T-helper 17 cell (primary cell): ENCODE measurements at regions not wholly inside any gene's neighbourhood (a gene's known extent, or its start where the extent isn't known, plus 50 kb on each side); places are given as distances from the start of the nearest gene placed in this dataset.
"Not testable (repeated sequence)": the region's sequence is repeated elsewhere in the genome, so short reads cannot be mapped to it uniquely, and the experiment has no call there.

Experiments used
- ATAC-seq: fragments of 150-1000 bp; cut with Tn5 transposase; 2 replicates; pipeline ENCODE4 v1.10.0; 2021; ENCODE audit warnings: mild to moderate bottlenecking, moderate library complexity
- DNase-seq, 3 donors: peaks; one replicate each; pipeline versions ENCODE4 v3.0.0 to v3.0.0-alpha.2; 2020 to 2021
- H3K9me3 ChIP-seq: one replicate; pipeline ENCODE4 v1.7.0; 2013; ENCODE audit warnings: low read length, mild to moderate bottlenecking; ENCODE audit not compliant: control insufficient read depth, poor library complexity, severe bottlenecking
- H3K27ac Mint-ChIP-seq: one replicate; pipeline ENCODE4 v1.8.0; 2022; ENCODE audit warnings: mild to moderate bottlenecking, moderate library complexity, mixed read lengths
- H3K27me3 Mint-ChIP-seq: one replicate; pipeline ENCODE4 v1.8.0; 2022; ENCODE audit warnings: mixed read lengths
- H3K36me3 Mint-ChIP-seq: one replicate; pipeline ENCODE4 v1.8.0; 2022; ENCODE audit warnings: low read depth, mixed read lengths
- H3K4me1 Mint-ChIP-seq: one replicate; pipeline ENCODE4 v1.8.0; 2022; ENCODE audit warnings: mild to moderate bottlenecking, mixed read lengths
- H3K4me3 Mint-ChIP-seq: one replicate; pipeline ENCODE4 v1.8.0; 2022; ENCODE audit warnings: mild to moderate bottlenecking, moderate library complexity, mixed read lengths

DNA sequence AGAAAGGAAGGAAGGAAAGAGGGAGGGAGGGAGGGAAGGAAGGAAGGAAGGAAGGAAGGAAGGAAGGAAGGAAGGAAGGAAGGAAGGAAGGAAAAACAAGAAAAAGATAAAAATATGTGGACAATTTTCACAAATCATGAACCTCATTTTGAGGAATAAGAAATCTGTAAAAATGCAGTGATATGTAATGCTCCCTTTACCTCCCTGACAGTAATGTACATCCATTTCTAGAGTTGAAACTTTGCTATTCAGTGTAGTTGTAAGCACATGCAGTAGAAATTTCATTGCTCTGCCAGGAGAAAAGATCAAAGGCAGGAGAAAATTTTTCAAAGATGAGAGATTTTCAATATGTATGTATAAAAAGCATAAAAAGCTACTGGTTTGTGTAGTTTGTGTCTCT, 189.5 kb upstream of the MYO3A start:
- ATAC-seq (no peak), DNase-seq (no peak)
- H3K4me1 Mint-ChIP-seq, result no peaks in the 10 kb centered on the region
- H3K27ac Mint-ChIP-seq, result no peak overlapping the region
- no peaks in the 10 kb centered on the region for H3K9me3 ChIP-seq
- no peaks in the 10 kb centered on the region for H3K36me3 Mint-ChIP-seq
- no peak overlapping the region for H3K4me3 Mint-ChIP-seq
- H3K27me3 Mint-ChIP-seq, result peaks cover 11% of the 10 kb centered on the region

DNA sequence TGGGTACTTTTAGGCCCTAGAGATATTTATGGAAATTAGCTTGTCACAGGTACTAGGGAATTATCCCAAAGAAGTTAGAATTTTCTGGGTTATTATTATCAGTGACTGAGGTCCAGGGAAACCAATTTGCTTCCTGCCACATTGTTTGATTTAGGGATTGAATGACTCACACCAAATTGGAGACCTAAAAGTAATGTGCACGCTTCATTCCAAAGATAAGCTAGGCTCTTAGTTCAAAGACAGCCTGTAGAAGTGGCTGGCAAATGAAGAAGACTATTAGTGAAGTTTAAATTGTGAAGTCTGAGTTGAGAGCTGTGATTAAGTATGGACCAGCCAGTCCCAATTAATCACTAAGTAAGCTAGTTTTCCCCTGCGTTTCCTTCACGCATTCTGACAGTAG, 188.1 kb upstream of the MYO3A start:
- no peaks in the 10 kb centered on the region for H3K4me1 Mint-ChIP-seq
- H3K36me3 Mint-ChIP-seq, result no peaks in the 10 kb centered on the region
- H3K9me3 ChIP-seq, result no peaks in the 10 kb centered on the region
- H3K4me3 Mint-ChIP-seq, result no peak overlapping the region
- no peak for ATAC-seq
- peaks cover 11% of the 10 kb centered on the region for H3K27me3 Mint-ChIP-seq
- H3K27ac Mint-ChIP-seq, result no peak overlapping the region
- no peak for DNase-seq

DNA sequence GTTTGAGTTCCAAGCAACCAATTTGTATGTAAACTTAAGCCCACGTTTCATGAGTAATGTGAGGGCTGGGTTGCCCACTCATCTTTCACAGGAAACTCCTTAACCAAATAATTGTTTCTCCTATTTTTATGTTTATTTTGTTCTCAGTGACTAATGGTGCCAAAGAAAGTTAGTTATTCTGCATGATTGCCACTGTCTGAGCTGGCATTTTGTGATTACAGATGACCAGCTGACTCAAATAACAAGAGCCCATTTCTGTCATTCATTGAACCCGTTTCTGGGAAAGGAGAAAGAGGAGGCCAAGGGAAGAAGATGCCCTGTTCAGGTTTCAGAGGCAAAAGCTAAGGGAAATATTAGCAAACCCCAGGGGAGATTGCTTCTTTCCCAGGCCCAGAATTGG, 186.9 kb upstream of the MYO3A start:
- no peaks in the 10 kb centered on the region for H3K9me3 ChIP-seq
- H3K27me3 Mint-ChIP-seq, result peaks cover 2% of the 10 kb centered on the region
- no peak overlapping the region for H3K27ac Mint-ChIP-seq
- DNase-seq (no peak), ATAC-seq (no peak)
- H3K36me3 Mint-ChIP-seq, result no peaks in the 10 kb centered on the region
- H3K4me1 Mint-ChIP-seq, result no peaks in the 10 kb centered on the region
- H3K4me3 Mint-ChIP-seq, result no peak overlapping the region

DNA sequence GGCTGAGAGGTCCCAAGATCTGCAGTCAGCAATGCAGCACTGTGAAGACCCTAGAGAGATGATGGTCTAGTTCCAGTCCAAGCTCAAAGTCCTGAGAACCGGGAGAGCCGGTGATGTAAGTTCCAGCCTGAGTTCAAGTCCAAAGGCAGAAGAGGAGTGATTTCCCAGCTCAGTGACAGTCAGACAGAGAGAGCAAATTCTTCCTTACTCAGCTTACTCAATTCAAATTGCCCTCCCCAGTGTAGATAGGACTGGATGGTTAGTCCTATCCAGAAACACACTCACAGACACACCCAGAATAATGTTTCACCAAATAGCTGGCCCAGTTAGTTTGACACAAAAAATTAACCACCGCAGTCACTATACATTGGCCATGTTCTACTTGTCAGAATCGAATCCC, 185.5 kb upstream of the MYO3A start:
- Mint-ChIP-seq H3K36me3 (no peaks in the 10 kb centered on the region), H3K27me3 (no peaks in the 10 kb centered on the region), H3K27ac (no peak overlapping the region), H3K4me1 (no peaks in the 10 kb centered on the region), H3K4me3 (no peak overlapping the region)
- DNase-seq (no peak), ATAC-seq (no peak)
- H3K9me3 ChIP-seq, result no peaks in the 10 kb centered on the region

DNA sequence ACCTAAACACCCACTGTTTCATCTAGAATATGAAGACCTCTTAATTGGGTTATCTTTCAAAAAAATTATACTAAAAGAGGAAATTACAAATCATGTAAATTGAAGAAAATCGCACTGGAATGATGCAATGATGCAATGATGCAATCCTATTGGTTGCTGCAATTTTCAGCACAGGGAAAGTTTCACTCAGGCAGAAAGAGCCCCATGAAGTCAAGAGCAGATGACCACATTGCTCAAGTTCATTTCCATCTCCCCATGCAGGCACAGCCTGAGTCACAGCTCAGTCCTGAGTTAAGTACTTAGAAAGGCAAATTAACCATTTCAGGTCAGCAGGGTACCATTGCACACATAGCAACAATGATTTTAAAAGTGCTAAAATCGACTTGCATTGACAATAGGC, 180.3 kb upstream of the MYO3A start:
- Mint-ChIP-seq H3K4me1 (no peaks in the 10 kb centered on the region), H3K36me3 (no peaks in the 10 kb centered on the region), H3K27me3 (no peaks in the 10 kb centered on the region), H3K4me3 (no peak overlapping the region), H3K27ac (no peak overlapping the region)
- H3K9me3 ChIP-seq, result no peaks in the 10 kb centered on the region
- ATAC-seq (no peak), DNase-seq (no peak)

DNA sequence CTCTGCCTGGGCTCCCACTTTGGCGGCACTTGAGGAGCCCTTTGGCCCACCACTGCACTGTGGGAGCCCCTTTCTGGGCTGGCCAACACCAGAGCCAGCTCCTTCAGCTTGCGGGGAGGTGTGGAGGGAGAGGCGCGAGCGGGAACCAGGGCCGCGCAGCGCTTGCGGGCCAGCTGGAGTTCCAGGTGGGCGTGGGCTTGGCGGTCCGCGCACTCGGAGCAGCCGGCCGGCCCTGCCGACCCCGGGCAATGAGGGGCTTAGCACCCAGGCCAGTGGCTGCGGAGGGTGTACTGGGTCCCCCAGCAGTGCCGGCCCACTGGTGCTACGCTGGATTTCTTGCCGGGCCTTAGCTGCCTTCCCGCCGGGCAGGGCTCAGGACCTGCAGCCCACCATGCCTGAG, 178.2 kb upstream of the MYO3A start:
- H3K9me3 ChIP-seq, H3K4me1 Mint-ChIP-seq, H3K36me3 Mint-ChIP-seq, H3K4me3 Mint-ChIP-seq, DNase-seq, H3K27ac Mint-ChIP-seq, H3K27me3 Mint-ChIP-seq, ATAC-seq: not testable (repeated sequence)

DNA sequence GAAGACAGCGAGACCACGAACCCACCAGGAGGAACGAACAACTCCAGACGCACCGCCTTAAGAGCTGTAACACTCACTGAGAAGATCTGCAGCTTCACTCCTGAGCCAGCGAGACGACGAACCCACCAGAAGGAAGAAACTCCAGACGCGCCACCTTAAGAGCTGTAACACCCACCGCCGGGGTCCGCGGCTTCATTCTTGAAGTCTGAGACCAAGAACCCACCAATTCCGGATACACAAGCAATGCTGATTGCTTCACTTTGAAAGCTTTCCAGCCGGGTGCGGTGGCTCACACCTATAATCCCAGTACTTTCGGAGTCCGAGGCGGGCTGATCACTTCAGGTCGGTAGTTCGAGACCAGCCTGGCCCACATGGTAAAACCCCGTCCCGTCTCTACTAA, 177.2 kb upstream of the MYO3A start:
- H3K36me3 Mint-ChIP-seq, result no peaks in the 10 kb centered on the region
- H3K27me3 Mint-ChIP-seq, result no peaks in the 10 kb centered on the region
- H3K9me3 ChIP-seq, result no peaks in the 10 kb centered on the region
- H3K4me3 Mint-ChIP-seq, result no peak overlapping the region
- no peak overlapping the region for H3K27ac Mint-ChIP-seq
- no peaks in the 10 kb centered on the region for H3K4me1 Mint-ChIP-seq
- no peak for DNase-seq
- ATAC-seq, result no peak

DNA sequence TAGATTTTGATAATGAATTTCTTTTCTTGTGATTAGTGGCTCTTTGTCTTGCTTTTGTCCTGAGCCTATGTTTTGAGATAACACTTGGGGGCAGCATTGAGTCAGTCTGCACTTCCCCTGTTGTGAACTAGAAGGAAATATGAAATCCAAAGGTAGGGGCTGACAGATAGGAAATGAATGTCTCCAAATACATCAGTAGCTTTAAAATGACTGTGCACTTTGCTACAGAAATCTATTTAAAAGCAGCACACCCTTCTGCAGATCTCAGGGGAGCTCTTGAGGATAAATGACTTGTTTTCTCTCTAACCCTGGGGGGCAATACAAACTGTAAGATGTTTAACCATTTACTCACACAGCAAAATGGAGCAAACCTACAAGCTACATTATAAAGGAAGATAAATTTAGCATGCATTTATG, 176.0 kb upstream of the MYO3A start:
- Mint-ChIP-seq H3K36me3 (no peaks in the 10 kb centered on the region), H3K27me3 (no peaks in the 10 kb centered on the region), H3K27ac (no peak overlapping the region), H3K4me3 (no peak overlapping the region), H3K4me1 (no peaks in the 10 kb centered on the region)
- H3K9me3 ChIP-seq, result no peaks in the 10 kb centered on the region
- DNase-seq (no peak), ATAC-seq (no peak)

DNA sequence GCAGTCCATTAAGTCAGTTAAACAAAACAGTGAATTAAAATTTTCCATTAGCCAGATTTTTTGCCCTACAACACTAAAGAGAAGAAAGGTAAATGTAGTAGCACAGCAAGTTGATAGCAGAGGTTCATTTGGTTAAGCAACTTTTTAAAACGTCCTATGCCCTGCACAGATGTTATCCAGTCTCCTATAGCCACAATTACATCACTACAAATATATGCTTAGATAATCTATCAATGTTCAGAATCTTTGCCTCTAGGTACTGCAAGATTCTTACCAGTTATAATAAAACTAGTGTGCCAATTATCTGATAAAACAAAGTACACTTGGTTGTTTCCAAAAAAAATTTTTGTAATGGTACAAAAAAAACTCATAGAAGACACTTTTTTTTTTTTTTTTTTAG, 175.5 kb upstream of the MYO3A start:
- DNase-seq, result no peak
- H3K9me3 ChIP-seq, result no peaks in the 10 kb centered on the region
- Mint-ChIP-seq H3K4me3 (no peak overlapping the region), H3K36me3 (no peaks in the 10 kb centered on the region), H3K27ac (no peak overlapping the region), H3K4me1 (no peaks in the 10 kb centered on the region), H3K27me3 (no peaks in the 10 kb centered on the region)
- ATAC-seq, result no peak

DNA sequence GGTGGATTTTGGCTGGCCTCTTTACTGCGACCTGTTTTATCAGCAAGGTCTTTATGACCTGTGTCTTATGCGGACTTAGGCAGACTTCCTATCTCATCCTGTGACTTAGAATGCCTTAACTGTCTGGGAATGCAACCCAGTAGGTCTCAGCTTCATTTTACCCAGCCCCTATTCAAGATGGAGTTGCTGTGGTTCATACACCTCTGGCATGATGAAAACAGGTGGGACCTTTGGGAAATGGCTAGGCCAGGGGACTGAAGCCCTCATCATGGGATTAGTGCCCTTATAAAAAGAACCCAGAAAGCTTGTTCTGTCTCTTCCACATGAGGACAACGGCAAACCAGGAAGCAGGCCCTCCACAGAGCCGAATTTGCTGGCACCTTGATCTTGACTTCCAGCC, 172.1 kb upstream of the MYO3A start:
- no peaks in the 10 kb centered on the region for H3K9me3 ChIP-seq
- no peaks in the 10 kb centered on the region for H3K36me3 Mint-ChIP-seq
- no peak overlapping the region for H3K27ac Mint-ChIP-seq
- ATAC-seq (no peak), DNase-seq (no peak)
- no peaks in the 10 kb centered on the region for H3K4me1 Mint-ChIP-seq
- peaks cover 16% of the 10 kb centered on the region for H3K27me3 Mint-ChIP-seq
- H3K4me3 Mint-ChIP-seq, result no peak overlapping the region

DNA sequence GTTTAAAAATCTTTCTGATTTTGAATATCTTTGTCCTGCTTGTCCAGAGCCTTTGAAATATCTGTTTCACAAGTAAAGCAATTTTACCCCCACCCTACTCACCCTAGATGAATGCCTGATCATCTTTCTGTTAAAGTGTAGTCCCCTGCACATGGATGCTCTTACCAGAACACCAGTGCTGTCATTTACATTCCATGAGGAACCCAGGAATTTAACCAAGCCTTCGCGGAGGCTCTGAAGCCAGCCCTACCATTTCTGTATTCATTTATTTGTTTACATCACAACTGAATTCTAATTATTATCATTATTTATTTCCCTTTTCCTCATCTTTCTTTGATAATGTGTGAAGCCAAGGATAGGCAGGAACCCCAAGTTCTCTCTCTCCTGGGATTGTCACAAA, 167.8 kb upstream of the MYO3A start:
- Mint-ChIP-seq H3K4me1 (no peaks in the 10 kb centered on the region), H3K36me3 (no peaks in the 10 kb centered on the region), H3K4me3 (no peak overlapping the region), H3K27ac (no peak overlapping the region), H3K27me3 (peaks cover 19% of the 10 kb centered on the region)
- DNase-seq (no peak), ATAC-seq (no peak)
- H3K9me3 ChIP-seq, result no peaks in the 10 kb centered on the region

DNA sequence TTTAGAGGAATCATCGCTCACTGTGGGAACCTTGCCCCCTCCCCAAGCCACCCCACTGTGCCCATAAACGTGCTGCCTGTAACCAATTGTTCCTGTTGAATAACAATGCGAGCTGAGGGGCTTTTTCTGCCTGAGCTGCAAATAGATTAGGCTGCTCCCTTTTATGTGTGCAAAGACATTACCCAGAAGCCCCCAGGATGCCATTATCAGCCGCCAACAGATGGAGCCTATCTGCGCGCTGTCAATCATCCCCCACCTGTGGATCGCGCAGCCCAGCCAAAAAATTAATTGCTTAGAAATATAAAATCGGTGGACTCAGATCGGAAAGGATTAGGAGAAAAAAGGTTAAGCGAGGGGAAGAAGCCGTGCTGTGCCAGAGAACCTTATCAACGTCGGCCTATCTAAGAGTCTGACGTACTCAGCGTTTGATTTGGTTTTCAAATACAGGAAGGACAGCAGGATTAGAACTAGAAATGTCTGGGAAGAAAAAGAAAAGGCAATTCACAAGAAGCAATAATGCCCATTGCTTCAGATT, 167.3 kb upstream of the MYO3A start:
- H3K4me3 Mint-ChIP-seq, result no peak overlapping the region
- ATAC-seq, result no peak
- peaks cover 19% of the 10 kb centered on the region for H3K27me3 Mint-ChIP-seq

DNA sequence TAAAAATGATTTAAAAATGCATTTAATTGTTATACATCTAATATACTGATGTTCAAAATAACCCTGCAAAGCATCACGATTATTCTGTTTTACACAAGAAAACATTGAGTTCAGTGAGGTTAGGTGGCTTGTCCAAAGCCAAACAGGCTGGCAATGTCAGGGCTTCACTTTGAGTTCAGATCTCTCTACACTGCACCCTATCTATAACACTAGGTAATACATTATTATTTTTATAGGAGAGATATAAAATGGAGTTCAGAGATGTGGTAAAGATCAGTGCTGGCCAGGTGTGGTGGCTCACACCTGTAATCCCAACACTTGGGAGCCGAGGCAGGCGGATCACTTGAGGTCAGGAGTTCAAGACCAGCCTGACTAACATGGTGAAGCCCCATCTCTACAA, 165.9 kb upstream of the MYO3A start:
- ATAC-seq, result no peak

More for the DNA sequence above, 167.3 kb upstream of the MYO3A start:
- no peak for DNase-seq
- H3K9me3 ChIP-seq, result no peaks in the 10 kb centered on the region
- H3K27ac Mint-ChIP-seq, result no peak overlapping the region
- no peaks in the 10 kb centered on the region for H3K4me1 Mint-ChIP-seq
- no peaks in the 10 kb centered on the region for H3K36me3 Mint-ChIP-seq

DNA sequence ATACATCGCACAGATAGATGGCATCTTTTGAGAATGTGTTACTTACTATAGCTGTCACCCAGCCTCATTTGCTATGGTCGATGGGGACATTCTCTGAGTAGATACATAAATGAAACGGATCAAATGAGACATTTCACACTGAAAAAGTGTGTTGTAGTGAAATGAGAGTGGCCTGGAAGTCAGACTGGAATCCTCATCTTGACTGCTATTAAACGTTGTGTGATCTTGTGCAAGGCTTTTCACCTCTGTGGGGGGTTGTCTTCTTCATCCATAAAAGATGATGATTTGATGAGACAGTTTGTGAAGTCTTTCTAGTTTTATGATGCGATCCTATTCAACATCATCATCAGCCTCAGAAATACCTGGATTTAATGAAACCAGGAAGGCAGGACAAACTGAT, 155.4 kb upstream of the MYO3A start:
- no peaks in the 10 kb centered on the region for H3K36me3 Mint-ChIP-seq
- peaks cover 8% of the 10 kb centered on the region for H3K27me3 Mint-ChIP-seq
- H3K9me3 ChIP-seq, result no peaks in the 10 kb centered on the region
- no peak overlapping the region for H3K27ac Mint-ChIP-seq
- ATAC-seq (no peak), DNase-seq (no peak)
- H3K4me3 Mint-ChIP-seq, result no peak overlapping the region
- no peaks in the 10 kb centered on the region for H3K4me1 Mint-ChIP-seq

More for the DNA sequence above, 165.9 kb upstream of the MYO3A start:
- Mint-ChIP-seq H3K4me1 (no peaks in the 10 kb centered on the region), H3K36me3 (no peaks in the 10 kb centered on the region), H3K4me3 (no peak overlapping the region), H3K27me3 (peaks cover 19% of the 10 kb centered on the region), H3K27ac (no peak overlapping the region)
- H3K9me3 ChIP-seq, result no peaks in the 10 kb centered on the region
- DNase-seq, result no peak

DNA sequence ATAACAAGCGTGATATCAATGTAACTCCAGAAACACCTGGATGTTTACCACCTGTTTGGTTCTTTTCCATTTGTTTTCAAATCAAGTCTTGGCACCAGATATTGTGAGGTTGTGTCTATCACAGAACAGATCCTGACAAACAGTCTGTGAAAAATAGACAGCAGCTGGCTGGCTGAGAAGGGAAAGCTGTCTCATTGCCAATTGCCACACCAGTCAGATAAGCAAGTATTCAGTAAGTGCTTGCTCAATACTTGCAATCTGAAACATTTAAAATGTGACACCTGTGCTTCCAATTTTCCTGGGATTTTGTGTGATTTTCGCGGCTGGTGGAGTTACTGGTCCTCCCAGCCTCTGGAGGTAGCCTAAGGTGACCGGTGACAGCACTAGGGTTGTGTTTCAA, 147.9 kb upstream of the MYO3A start:
- DNase-seq (no peak), ATAC-seq (no peak)
- Mint-ChIP-seq H3K4me3 (no peak overlapping the region), H3K27ac (no peak overlapping the region), H3K4me1 (no peaks in the 10 kb centered on the region), H3K36me3 (no peaks in the 10 kb centered on the region), H3K27me3 (peaks cover 11% of the 10 kb centered on the region)
- H3K9me3 ChIP-seq, result no peaks in the 10 kb centered on the region
